ENCODE measurements at regions not wholly inside any gene's neighbourhood (a gene's known extent, or its start where the extent isn't known, plus 50 kb on each side); places are given as distances from the start of the nearest gene placed in this dataset.

DNA sequence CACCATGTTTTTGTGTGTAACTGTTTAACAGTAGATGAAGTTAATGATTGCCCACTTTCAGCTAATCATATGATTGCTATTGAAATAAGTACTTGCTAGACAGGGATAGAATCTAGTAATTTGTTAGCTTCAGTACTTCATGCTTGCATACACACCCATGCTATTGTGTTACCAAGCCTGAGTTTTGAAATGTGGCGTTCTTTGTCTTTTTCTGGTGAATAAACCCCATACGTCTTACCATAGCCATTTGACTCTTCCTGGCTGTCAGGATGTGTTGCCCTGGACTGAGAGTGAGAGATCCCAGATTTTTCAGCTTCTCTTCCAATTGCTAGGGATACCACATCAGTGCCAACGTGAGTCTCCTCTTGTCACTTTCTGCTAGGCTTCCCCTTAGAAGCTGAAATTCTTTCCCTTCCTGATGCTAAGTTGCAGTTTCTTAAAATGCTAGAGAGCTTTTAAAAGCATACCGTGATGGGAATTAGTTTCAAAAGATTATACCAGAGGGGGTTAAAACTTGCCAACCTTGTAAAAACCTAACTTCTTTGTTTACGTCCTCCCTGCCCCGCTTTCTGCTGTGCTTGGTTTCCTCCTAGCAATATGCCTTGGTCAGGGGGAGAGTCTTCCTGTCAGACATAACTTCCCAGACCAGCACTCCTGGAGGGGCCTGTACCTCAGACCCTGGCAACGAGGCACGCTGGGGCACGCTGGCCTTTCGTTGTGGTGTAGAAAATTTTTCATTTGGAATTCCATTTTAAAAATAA, 62.9 kb upstream of the ULK4 start:
- H3K9me3 Mint-ChIP-seq: no peaks in the 10 kb centered on the region
- intact Hi-C loops (cut with micrococcal nuclease): no loop called here
- peaks cover 60 to 63% of the 10 kb centered on the region in 2 donors for H3K4me1 Mint-ChIP-seq
- peak overlapping the region in 1 of 2 donors; percentile 4 for H3K27ac Mint-ChIP-seq
- DNase-seq (no peak), ATAC-seq (peak in 1 of 3 donors; percentile 34)
- H3K4me3 ChIP-seq (ENCODE audit: low read length): no peak overlapping the region
- no peaks in the 10 kb centered on the region for H3K9me3 ChIP-seq (ENCODE audit: control insufficient read depth, insufficient read depth, low read length)
- peak overlapping the region; percentile 13 for H3K27ac ChIP-seq (ENCODE audit: low read length)
- H3K27me3 Mint-ChIP-seq (ENCODE audit: low read depth in 2 of 2): no peaks in the 10 kb centered on the region
- WGBS (ENCODE audit: insufficient coverage): 22% methylated on average over 5 of the region's 10 CpGs
- H3K27me3 ChIP-seq (ENCODE audit: control insufficient read depth, insufficient read depth, low read length): no peaks in the 10 kb centered on the region
- H3K4me1 ChIP-seq (ENCODE audit: control insufficient read depth, insufficient read depth, low read length): peaks cover 6% of the 10 kb centered on the region
- TF ChIP-seq, protein P1, sequence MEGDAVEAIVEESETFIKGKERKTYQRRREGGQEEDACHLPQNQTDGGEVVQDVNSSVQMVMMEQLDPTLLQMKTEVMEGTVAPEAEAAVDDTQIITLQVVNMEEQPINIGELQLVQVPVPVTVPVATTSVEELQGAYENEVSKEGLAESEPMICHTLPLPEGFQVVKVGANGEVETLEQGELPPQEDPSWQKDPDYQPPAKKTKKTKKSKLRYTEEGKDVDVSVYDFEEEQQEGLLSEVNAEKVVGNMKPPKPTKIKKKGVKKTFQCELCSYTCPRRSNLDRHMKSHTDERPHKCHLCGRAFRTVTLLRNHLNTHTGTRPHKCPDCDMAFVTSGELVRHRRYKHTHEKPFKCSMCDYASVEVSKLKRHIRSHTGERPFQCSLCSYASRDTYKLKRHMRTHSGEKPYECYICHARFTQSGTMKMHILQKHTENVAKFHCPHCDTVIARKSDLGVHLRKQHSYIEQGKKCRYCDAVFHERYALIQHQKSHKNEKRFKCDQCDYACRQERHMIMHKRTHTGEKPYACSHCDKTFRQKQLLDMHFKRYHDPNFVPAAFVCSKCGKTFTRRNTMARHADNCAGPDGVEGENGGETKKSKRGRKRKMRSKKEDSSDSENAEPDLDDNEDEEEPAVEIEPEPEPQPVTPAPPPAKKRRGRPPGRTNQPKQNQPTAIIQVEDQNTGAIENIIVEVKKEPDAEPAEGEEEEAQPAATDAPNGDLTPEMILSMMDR (IDR thresholded peaks at IDR 0.05): no peak
- H3K36me3 ChIP-seq (ENCODE audit: control insufficient read depth, insufficient read depth, low read length): no peaks in the 10 kb centered on the region
- no peaks in the 10 kb centered on the region for H3K36me3 Mint-ChIP-seq
- H3K4me3 Mint-ChIP-seq: no peak overlapping the region

DNA sequence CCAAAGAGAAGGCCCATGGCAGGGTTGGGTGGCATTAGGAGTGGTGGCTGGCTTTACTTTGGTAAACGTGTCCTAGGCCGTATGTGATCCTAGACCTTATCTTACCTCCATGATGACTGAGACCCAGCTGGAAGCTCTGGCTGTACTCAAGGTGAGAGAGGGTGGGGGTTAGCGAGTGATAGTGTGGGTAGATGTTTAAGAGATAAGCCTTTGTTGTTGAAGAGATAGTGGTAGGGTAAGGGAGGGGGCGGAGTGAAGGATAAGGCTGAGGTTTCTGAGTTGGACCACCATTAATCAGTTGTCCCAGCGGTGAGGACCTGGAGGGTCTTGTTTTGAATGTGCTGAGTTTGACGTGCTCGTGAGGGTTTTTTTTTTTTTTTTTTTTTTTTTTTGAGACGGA, 61.5 kb upstream of the ULK4 start:
- H3K36me3 ChIP-seq (ENCODE audit: control insufficient read depth, insufficient read depth, low read length): no peaks in the 10 kb centered on the region
- no peak for ATAC-seq
- H3K4me1 ChIP-seq (ENCODE audit: control insufficient read depth, insufficient read depth, low read length): peaks cover 6% of the 10 kb centered on the region
- H3K27ac Mint-ChIP-seq: peak overlapping the region in 1 of 2 donors; percentile 22
- no peaks in the 10 kb centered on the region for H3K27me3 Mint-ChIP-seq (ENCODE audit: low read depth in 2 of 2)
- DNase-seq: peak in 1 of 2 donors; percentile 4
- no peaks in the 10 kb centered on the region for H3K36me3 Mint-ChIP-seq
- no peak overlapping the region for H3K4me3 ChIP-seq (ENCODE audit: low read length)
- H3K9me3 ChIP-seq (ENCODE audit: control insufficient read depth, insufficient read depth, low read length): no peaks in the 10 kb centered on the region
- intact Hi-C loops (cut with micrococcal nuclease): no loop called here
- H3K4me1 Mint-ChIP-seq: peaks cover 52 to 56% of the 10 kb centered on the region in 2 donors
- WGBS (ENCODE audit: insufficient coverage): 69% methylated on average over 5 of the region's 8 CpGs
- no peaks in the 10 kb centered on the region for H3K9me3 Mint-ChIP-seq
- H3K27ac ChIP-seq (ENCODE audit: low read length): no peak overlapping the region
- H3K4me3 Mint-ChIP-seq: no peak overlapping the region
- TF ChIP-seq, protein P1 (IDR thresholded peaks at IDR 0.05): no peak
- no peaks in the 10 kb centered on the region for H3K27me3 ChIP-seq (ENCODE audit: control insufficient read depth, insufficient read depth, low read length)

DNA sequence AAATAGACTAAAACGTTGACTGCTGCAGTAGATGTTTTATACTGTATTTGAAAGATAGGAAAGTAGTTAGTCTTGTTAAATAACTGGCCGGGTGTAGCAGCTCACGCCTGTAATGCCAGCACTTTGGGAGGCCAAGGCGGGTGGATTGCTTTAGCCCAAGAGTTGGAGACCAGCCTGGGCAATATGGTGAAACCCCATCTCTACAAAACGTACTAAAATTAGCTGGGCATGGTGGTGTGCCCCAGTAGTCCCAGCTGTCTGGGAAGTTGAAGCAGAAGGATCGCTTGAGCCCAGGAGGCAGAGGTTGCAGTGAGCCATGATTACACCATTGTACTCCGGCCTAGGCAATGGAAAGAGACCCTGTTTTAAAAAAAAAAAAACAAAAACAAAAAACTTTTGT, 60.5 kb upstream of the ULK4 start:
- no peaks in the 10 kb centered on the region for H3K27me3 Mint-ChIP-seq (ENCODE audit: low read depth in 2 of 2)
- WGBS (ENCODE audit: insufficient coverage): 91% methylated on average over 6 of the region's 7 CpGs
- intact Hi-C loops (cut with micrococcal nuclease): no loop called here

More for the DNA sequence above, 60.5 kb upstream of the ULK4 start:
- no peaks in the 10 kb centered on the region for H3K27me3 ChIP-seq (ENCODE audit: control insufficient read depth, insufficient read depth, low read length)
- no peak for ATAC-seq
- no peak overlapping the region for H3K27ac ChIP-seq (ENCODE audit: low read length)
- no peak overlapping the region for H3K4me3 ChIP-seq (ENCODE audit: low read length)
- Mint-ChIP-seq H3K27ac (no peak overlapping the region), H3K4me1 (peaks cover 48 to 52% of the 10 kb centered on the region in 2 donors), H3K4me3 (no peak overlapping the region), H3K36me3 (no peaks in the 10 kb centered on the region), H3K9me3 (no peaks in the 10 kb centered on the region)
- no peaks in the 10 kb centered on the region for H3K36me3 ChIP-seq (ENCODE audit: control insufficient read depth, insufficient read depth, low read length)
- no peak for DNase-seq
- TF ChIP-seq, protein P1 (IDR thresholded peaks at IDR 0.05): no peak
- no peaks in the 10 kb centered on the region for H3K9me3 ChIP-seq (ENCODE audit: control insufficient read depth, insufficient read depth, low read length)
- H3K4me1 ChIP-seq (ENCODE audit: control insufficient read depth, insufficient read depth, low read length): peaks cover 6% of the 10 kb centered on the region
